ENCODE measurements at regions not wholly inside any gene's neighbourhood (a gene's known extent, or its start where the extent isn't known, plus 50 kb on each side); places are given as distances from the start of the nearest gene placed in this dataset.

- no peak for DNase-seq (ENCODE audit: low read depth in 1 of 2, low spot score in 1 of 2)
Observed at GRCh38 chr4:104138116-104138515, 356.6 kb downstream of the CXXC4 start.

GRCh38 chr4:104129243-104129642 lies 365.5 kb downstream of the CXXC4 start:
- no peak for DNase-seq (ENCODE audit: low read depth in 1 of 2, low spot score in 1 of 2)

GRCh38 chr4:104128850-104129213 lies 365.9 kb downstream of the CXXC4 start:
- no peak for DNase-seq (ENCODE audit: low read depth in 1 of 2, low spot score in 1 of 2)

GRCh38 chr4:104128031-104128849 lies 366.5 kb downstream of the CXXC4 start:
- DNase-seq (ENCODE audit: low read depth in 1 of 2, low spot score in 1 of 2), result no peak

- no peak for DNase-seq (ENCODE audit: low read depth in 1 of 2, low spot score in 1 of 2)
Observed at GRCh38 chr4:104123021-104123420, 371.7 kb downstream of the CXXC4 start.

GRCh38 chr4:104117776-104118175 lies 376.9 kb downstream of the CXXC4 start:
- no peak for DNase-seq (ENCODE audit: low read depth in 1 of 2, low spot score in 1 of 2)

- DNase-seq (ENCODE audit: low read depth in 1 of 2, low spot score in 1 of 2), result no peak
Observed at GRCh38 chr4:104113850-104114249, 380.8 kb downstream of the CXXC4 start.

- DNase-seq (ENCODE audit: low read depth in 1 of 2, low spot score in 1 of 2), result no peak
Observed at GRCh38 chr4:104099141-104099540, 379.4 kb upstream of the TACR3 start.

GRCh38 chr4:104093247-104093646 lies 373.5 kb upstream of the TACR3 start:
- DNase-seq (ENCODE audit: low read depth in 1 of 2, low spot score in 1 of 2), result no peak

GRCh38 chr4:104073229-104073628 lies 353.4 kb upstream of the TACR3 start:
- no peak for DNase-seq (ENCODE audit: low read depth in 1 of 2, low spot score in 1 of 2)

GRCh38 chr4:104066533-104066932 lies 346.7 kb upstream of the TACR3 start:
- DNase-seq (ENCODE audit: low read depth in 1 of 2, low spot score in 1 of 2), result no peak

GRCh38 chr4:104064646-104065577 lies 345.1 kb upstream of the TACR3 start:
- no peak for DNase-seq (ENCODE audit: low read depth in 1 of 2, low spot score in 1 of 2)

- no peak for DNase-seq (ENCODE audit: low read depth in 1 of 2, low spot score in 1 of 2)
Observed at GRCh38 chr4:104063341-104063740, 343.6 kb upstream of the TACR3 start.

GRCh38 chr4:104044369-104044768 lies 324.6 kb upstream of the TACR3 start:
- no peak for DNase-seq (ENCODE audit: low read depth in 1 of 2, low spot score in 1 of 2)

- DNase-seq (ENCODE audit: low read depth in 1 of 2, low spot score in 1 of 2), result no peak
Observed at GRCh38 chr4:104032896-104033295, 313.1 kb upstream of the TACR3 start.

- DNase-seq (ENCODE audit: low read depth in 1 of 2, low spot score in 1 of 2), result no peak
Observed at GRCh38 chr4:104025251-104025650, 305.5 kb upstream of the TACR3 start.

GRCh38 chr4:104022831-104023230 lies 303.0 kb upstream of the TACR3 start:
- DNase-seq (ENCODE audit: low read depth in 1 of 2, low spot score in 1 of 2), result no peak

- no peak for DNase-seq (ENCODE audit: low read depth in 1 of 2, low spot score in 1 of 2)
Observed at GRCh38 chr4:104022226-104022625, 302.4 kb upstream of the TACR3 start.

- no peak for DNase-seq (ENCODE audit: low read depth in 1 of 2, low spot score in 1 of 2)
Observed at GRCh38 chr4:104020641-104021040, 300.9 kb upstream of the TACR3 start.

- DNase-seq (ENCODE audit: low read depth in 1 of 2, low spot score in 1 of 2), result no peak
Observed at GRCh38 chr4:104017213-104017612, 297.4 kb upstream of the TACR3 start.

GRCh38 chr4:104015680-104016079 lies 295.9 kb upstream of the TACR3 start:
- no peak for DNase-seq (ENCODE audit: low read depth in 1 of 2, low spot score in 1 of 2)

GRCh38 chr4:104010722-104011121 lies 290.9 kb upstream of the TACR3 start:
- DNase-seq (ENCODE audit: low read depth in 1 of 2, low spot score in 1 of 2), result no peak

Data from activated CD4-positive, alpha-beta T cell treated with anti-CD3 and anti-CD28 coated beads, Interleukin-2, amount 50 U/mL, for 24 hours (primary cell).